ENCODE measurements at regions not wholly inside any gene's neighbourhood (a gene's known extent, or its start where the extent isn't known, plus 50 kb on each side); places are given as distances from the start of the nearest gene placed in this dataset.
"Not testable (repeated sequence)": the region's sequence is repeated elsewhere in the genome, so short reads cannot be mapped to it uniquely, and the experiment has no call there.

GRCh38 chr7:81051811-81052413 lies 133.1 kb upstream of the SEMA3C start:
- no peaks in the 10 kb centered on the region for H3K27me3 ChIP-seq
- no peak for DNase-seq
- H3K4me1 ChIP-seq = no peaks in the 10 kb centered on the region

GRCh38 chr7:81045491-81046030 lies 126.7 kb upstream of the SEMA3C start:
- Histone ChIP-seq H3K27me3 (no peaks in the 10 kb centered on the region), H3K9me3 (no peaks in the 10 kb centered on the region), H3K4me1 (no peaks in the 10 kb centered on the region), H3K36me3 (no peaks in the 10 kb centered on the region), H3K4me3 (ENCODE audit: low read depth, low read length) (no peak overlapping the region)
- TF ChIP-seq CTCF (IDR thresholded peaks at IDR 0.05; ENCODE audit: low read depth, low read length) = no peak
- no peak for DNase-seq

More at GRCh38 chr7:81051811-81052413, 133.1 kb upstream of the SEMA3C start:
- Histone ChIP-seq H3K36me3 (no peaks in the 10 kb centered on the region), H3K9me3 (no peaks in the 10 kb centered on the region), H3K4me3 (ENCODE audit: low read depth, low read length) (no peak overlapping the region)
- TF ChIP-seq CTCF (IDR thresholded peaks at IDR 0.05; ENCODE audit: low read depth, low read length) = no peak

- not testable (repeated sequence) for H3K27me3 ChIP-seq; H3K36me3 ChIP-seq; DNase-seq; H3K9me3 ChIP-seq; H3K4me3 ChIP-seq (ENCODE audit: low read depth, low read length); H3K4me1 ChIP-seq
Measured at GRCh38 chr7:81042646-81043045, 123.8 kb upstream of the SEMA3C start.

GRCh38 chr7:81040496-81040895 lies 121.6 kb upstream of the SEMA3C start:
- H3K36me3 ChIP-seq = no peaks in the 10 kb centered on the region
- no peak for TF ChIP-seq CTCF (IDR thresholded peaks at IDR 0.05; ENCODE audit: low read depth, low read length)

GRCh38 chr7:81036871-81037270 lies 118.0 kb upstream of the SEMA3C start:
- H3K27me3 ChIP-seq = no peaks in the 10 kb centered on the region
- H3K36me3 ChIP-seq = no peaks in the 10 kb centered on the region
- no peaks in the 10 kb centered on the region for H3K4me1 ChIP-seq
- H3K4me3 ChIP-seq (ENCODE audit: low read depth, low read length) = no peak overlapping the region
- no peaks in the 10 kb centered on the region for H3K9me3 ChIP-seq
- TF ChIP-seq CTCF (IDR thresholded peaks at IDR 0.05; ENCODE audit: low read depth, low read length) = no peak
- no peak for DNase-seq

More at GRCh38 chr7:81040496-81040895, 121.6 kb upstream of the SEMA3C start:
- Histone ChIP-seq H3K27me3 (no peaks in the 10 kb centered on the region), H3K4me3 (ENCODE audit: low read depth, low read length) (no peak overlapping the region), H3K9me3 (no peaks in the 10 kb centered on the region), H3K4me1 (no peaks in the 10 kb centered on the region)
- no peak for DNase-seq

- Histone ChIP-seq H3K4me1 (no peaks in the 10 kb centered on the region), H3K27me3 (no peaks in the 10 kb centered on the region), H3K4me3 (ENCODE audit: low read depth, low read length) (no peak overlapping the region), H3K36me3 (no peaks in the 10 kb centered on the region), H3K9me3 (no peaks in the 10 kb centered on the region)
- TF ChIP-seq CTCF (IDR thresholded peaks at IDR 0.05; ENCODE audit: low read depth, low read length) = no peak
- no peak for DNase-seq
Measured at GRCh38 chr7:81036057-81036456, 117.2 kb upstream of the SEMA3C start.

Data from BE2C (cell line).